Spinal cord (tissue), 9 donors: ENCODE measurements at regions not wholly inside any gene's neighbourhood (a gene's known extent, or its start where the extent isn't known, plus 50 kb on each side); places are given as distances from the start of the nearest gene placed in this dataset.
"Not testable (repeated sequence)": the region's sequence is repeated elsewhere in the genome, so short reads cannot be mapped to it uniquely, and the experiment has no call there.

Experiments used
- DNase-seq, 6 donors: peaks; one replicate each; pipeline versions ENCODE4 v3.0.0 to v3.0.0-alpha.2; 2013 to 2015; ENCODE audit warnings: low spot score in 6 of 6, low read depth in 4 of 6
- H3K27ac ChIP-seq: one replicate; pipeline ENCODE4 v1.5.1; 2013; ENCODE audit warnings: low read depth, low read length, control low read depth
- H3K27me3 ChIP-seq: one replicate; pipeline ENCODE4 v1.6.1; 2013; ENCODE audit warnings: low read length; ENCODE audit not compliant: control insufficient read depth, insufficient read depth
- H3K36me3 ChIP-seq: one replicate; pipeline ENCODE4 v1.6.1; 2013; ENCODE audit warnings: low read length; ENCODE audit not compliant: control insufficient read depth, insufficient read depth
- H3K4me1 ChIP-seq: one replicate; pipeline ENCODE4 v1.6.1; 2013; ENCODE audit warnings: low read length; ENCODE audit not compliant: control insufficient read depth, insufficient read depth
- H3K4me3 ChIP-seq: one replicate; pipeline ENCODE4 v1.5.1; 2013; ENCODE audit warnings: low read depth, low read length, control low read depth
- H3K9me3 ChIP-seq: one replicate; pipeline ENCODE4 v1.6.1; 2013; ENCODE audit warnings: low read length; ENCODE audit not compliant: control insufficient read depth, insufficient read depth
- WGBS: methylation state at CpG from one replicate; pipeline ENCODE4 v1.1.5; 2013; ENCODE audit warnings: missing lambda C conversion rate; ENCODE audit not compliant: insufficient coverage; 5-methylcytosine and 5-hydroxymethylcytosine counted together
- donor health status: healthy.

DNA sequence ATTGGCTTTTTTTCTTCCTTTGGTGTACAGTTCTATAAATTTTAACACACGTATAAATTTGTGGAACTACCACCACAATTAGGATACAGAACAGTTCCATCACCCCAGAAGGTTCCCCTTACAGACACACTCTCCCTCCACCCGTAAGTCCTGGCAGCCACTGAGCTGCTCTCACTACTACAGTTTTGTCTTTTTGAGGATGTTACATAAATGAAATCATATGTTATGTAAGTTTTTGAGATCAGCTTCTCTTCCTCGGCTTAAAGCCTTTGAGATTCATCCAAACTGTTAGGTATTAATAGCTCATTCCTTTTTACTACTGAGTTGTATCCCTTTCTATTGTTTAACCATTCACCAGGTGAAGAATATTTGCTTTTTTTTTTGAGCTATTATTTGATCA is 74.3 kb upstream of the SLC24A4 start:
- DNase-seq = no peak
- H3K27me3 ChIP-seq = no peaks in the 10 kb centered on the region
- H3K9me3 ChIP-seq = peaks cover 6% of the 10 kb centered on the region
- no peak overlapping the region for H3K27ac ChIP-seq
- H3K36me3 ChIP-seq = no peaks in the 10 kb centered on the region
- H3K4me3 ChIP-seq = no peak overlapping the region
- no CpG with 5 or more reads among the region's 3 CpGs for WGBS
- H3K4me1 ChIP-seq = peaks cover 21% of the 10 kb centered on the region

- 67% methylated on average over 3 of the region's 8 CpGs for WGBS
Measured at GRCh38 chr14:92250366-92250765, 72.6 kb upstream of the SLC24A4 start.

DNA sequence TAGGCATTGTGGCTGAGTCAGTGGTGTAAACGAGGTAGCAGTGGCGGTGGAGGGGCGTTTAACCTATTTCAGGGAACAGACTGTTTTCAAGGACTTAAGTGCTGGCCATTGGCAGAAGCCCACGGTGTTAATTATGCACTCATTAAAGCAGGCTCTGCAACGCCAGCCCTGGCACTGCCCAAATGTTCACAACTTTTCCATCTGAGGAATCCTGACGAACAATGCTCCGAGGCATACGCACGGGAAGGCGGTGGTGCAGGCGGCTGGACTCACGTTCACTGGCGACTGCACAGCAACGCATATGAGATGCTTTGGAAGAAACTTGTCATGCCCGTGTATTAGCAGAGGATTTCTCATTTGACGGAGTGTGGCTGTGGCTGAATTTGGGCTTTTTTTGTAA is 70.6 kb upstream of the SLC24A4 start:
- WGBS = 16% methylated on average over 15 of the region's 16 CpGs
- Histone ChIP-seq H3K27ac (no peak overlapping the region), H3K9me3 (no peaks in the 10 kb centered on the region)

More at GRCh38 chr14:92250366-92250765, 72.6 kb upstream of the SLC24A4 start:
- H3K27ac ChIP-seq, H3K36me3 ChIP-seq, H3K9me3 ChIP-seq, H3K27me3 ChIP-seq, DNase-seq, H3K4me3 ChIP-seq: not testable (repeated sequence)
- H3K4me1 ChIP-seq = peaks cover 29% of the 10 kb centered on the region

GRCh38 chr14:92253381-92253894 is 69.5 kb upstream of the SLC24A4 start:
- WGBS = 48% methylated on average over 13 of the region's 15 CpGs
- H3K27ac ChIP-seq = no peak overlapping the region

More for the DNA sequence above, 70.6 kb upstream of the SLC24A4 start:
- Histone ChIP-seq H3K27me3 (peaks cover 4% of the 10 kb centered on the region), H3K4me1 (peaks cover 33% of the 10 kb centered on the region), H3K36me3 (no peaks in the 10 kb centered on the region), H3K4me3 (no peak overlapping the region)
- DNase-seq = peak in 4 of 6 donors; percentile 31 to 88 (median 70)

GRCh38 chr14:92254786-92255185 is 68.2 kb upstream of the SLC24A4 start:
- Histone ChIP-seq H3K4me1 (peaks cover 33% of the 10 kb centered on the region), H3K27me3 (peaks cover 4% of the 10 kb centered on the region), H3K9me3 (no peaks in the 10 kb centered on the region), H3K36me3 (no peaks in the 10 kb centered on the region), H3K27ac (no peak overlapping the region), H3K4me3 (no peak overlapping the region)
- peak in 4 of 6 donors; percentile 47 to 89 (median 70) for DNase-seq
- WGBS = 12% methylated on average over 14 of the region's 18 CpGs

More at GRCh38 chr14:92253381-92253894, 69.5 kb upstream of the SLC24A4 start:
- Histone ChIP-seq H3K36me3 (no peaks in the 10 kb centered on the region), H3K9me3 (no peaks in the 10 kb centered on the region), H3K27me3 (peaks cover 4% of the 10 kb centered on the region), H3K4me3 (no peak overlapping the region), H3K4me1 (peaks cover 33% of the 10 kb centered on the region)
- peak in 2 of 6 donors; percentile 17 to 61 for DNase-seq

DNA sequence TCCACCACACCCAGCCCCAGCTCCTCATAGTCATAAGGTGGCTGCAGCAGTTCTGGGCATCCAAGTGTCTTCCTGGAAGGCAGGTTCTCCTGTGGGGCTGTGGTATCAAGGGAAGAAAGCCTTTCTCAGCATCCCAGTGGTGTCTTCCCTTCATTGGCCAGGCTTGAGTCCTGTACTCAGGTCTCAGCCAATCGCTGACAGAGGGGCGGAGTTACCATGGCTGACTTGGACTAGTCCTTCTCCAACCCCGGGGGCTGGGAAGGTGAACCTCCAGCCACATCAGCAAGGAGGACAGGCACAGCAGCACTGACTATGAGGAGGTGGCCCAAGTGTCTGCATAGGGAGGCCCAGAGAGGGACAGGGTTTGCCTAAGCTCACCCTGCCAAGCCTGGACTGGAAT is 64.0 kb upstream of the SLC24A4 start:
- 67% methylated on average over 3 of the region's 3 CpGs for WGBS

GRCh38 chr14:92259613-92260357 is 63.2 kb upstream of the SLC24A4 start:
- H3K9me3 ChIP-seq = no peaks in the 10 kb centered on the region
- no peaks in the 10 kb centered on the region for H3K36me3 ChIP-seq
- H3K27me3 ChIP-seq = peaks cover 4% of the 10 kb centered on the region
- H3K4me1 ChIP-seq = peaks cover 18% of the 10 kb centered on the region
- 60% methylated on average over 4 of the region's 6 CpGs for WGBS
- no peak overlapping the region for H3K27ac ChIP-seq
- no peak overlapping the region for H3K4me3 ChIP-seq
- no peak for DNase-seq

More for the DNA sequence above, 64.0 kb upstream of the SLC24A4 start:
- H3K9me3 ChIP-seq = no peaks in the 10 kb centered on the region
- DNase-seq = no peak
- no peak overlapping the region for H3K27ac ChIP-seq
- H3K4me1 ChIP-seq = peaks cover 18% of the 10 kb centered on the region
- peaks cover 4% of the 10 kb centered on the region for H3K27me3 ChIP-seq
- no peaks in the 10 kb centered on the region for H3K36me3 ChIP-seq
- H3K4me3 ChIP-seq = no peak overlapping the region

DNA sequence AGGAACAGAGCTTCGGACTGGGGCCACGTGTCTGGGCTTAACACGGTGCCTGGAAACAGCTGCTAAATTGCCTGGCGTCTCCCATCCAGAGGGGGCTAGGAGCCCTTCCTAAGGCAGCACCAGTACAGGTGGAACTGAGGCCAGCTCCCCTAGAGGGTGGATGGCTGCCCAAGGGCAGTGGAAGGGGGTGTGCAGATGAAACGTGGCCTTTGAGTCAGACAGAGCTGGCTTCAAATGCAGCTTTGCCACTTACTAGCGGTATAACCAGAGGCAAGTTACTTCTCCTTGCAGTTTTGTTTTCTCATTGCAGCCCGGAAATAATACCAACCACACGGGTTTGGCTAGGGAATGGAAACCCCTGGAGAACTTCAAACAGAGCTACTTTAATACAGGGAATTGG is 59.3 kb upstream of the SLC24A4 start:
- 35% methylated on average over 5 of the region's 8 CpGs for WGBS
- H3K4me1 ChIP-seq = peaks cover 9% of the 10 kb centered on the region
- no peaks in the 10 kb centered on the region for H3K27me3 ChIP-seq
- H3K9me3 ChIP-seq = no peaks in the 10 kb centered on the region
- no peaks in the 10 kb centered on the region for H3K36me3 ChIP-seq
- no peak overlapping the region for H3K27ac ChIP-seq
- peak in 1 of 6 donors; percentile 32 for DNase-seq
- H3K4me3 ChIP-seq = no peak overlapping the region

GRCh38 chr14:92264195-92264594 is 58.8 kb upstream of the SLC24A4 start:
- 65% methylated on average over 5 of the region's 7 CpGs for WGBS
- no peak for DNase-seq
- Histone ChIP-seq H3K27me3 (no peaks in the 10 kb centered on the region), H3K4me1 (peaks cover 9% of the 10 kb centered on the region), H3K27ac (no peak overlapping the region), H3K36me3 (no peaks in the 10 kb centered on the region), H3K9me3 (no peaks in the 10 kb centered on the region), H3K4me3 (no peak overlapping the region)

- H3K9me3 ChIP-seq = no peaks in the 10 kb centered on the region
- H3K27me3 ChIP-seq = no peaks in the 10 kb centered on the region
- 85% methylated on average over 7 of the region's 10 CpGs for WGBS
- no peak for DNase-seq
- H3K4me3 ChIP-seq = no peak overlapping the region
- peaks cover 9% of the 10 kb centered on the region for H3K4me1 ChIP-seq
- no peak overlapping the region for H3K27ac ChIP-seq
- no peaks in the 10 kb centered on the region for H3K36me3 ChIP-seq
Measured at GRCh38 chr14:92266216-92266615, 56.7 kb upstream of the SLC24A4 start.
